A549 (cell line): ENCODE measurements at regions not wholly inside any gene's neighbourhood (a gene's known extent, or its start where the extent isn't known, plus 50 kb on each side); places are given as distances from the start of the nearest gene placed in this dataset.

Experiments used
- ATAC-seq, 2 experiments: fragments of 200-7000 bp in 1 of 2; fragments of >200 bp in 1 of 2; cut with Nextera tagmentation in 1 of 2; cut with Tn5 transposase in 1 of 2; 3 replicates each; pipeline versions ENCODE4 v1.8.0 to v1.9.1; 2018 to 2020; ENCODE audit warnings: mild to moderate bottlenecking in 1 of 2, moderate library complexity in 1 of 2
- CTCF ChIA-PET: fragments of 300-600 bp; sonication (Branson Sonifier 250); formaldehyde crosslinking; extraction: SDS; loops from one replicate; lab custom pipeline; 2021; ENCODE audit warnings: antibody characterized with exemption, inconsistent platforms; lab: Yijun Ruan, JAX
- POLR2A ChIA-PET: fragments of 350-600 bp; formaldehyde crosslinking; extraction: SDS; loops from one replicate; lab custom pipeline; 2021; ENCODE audit warnings: antibody characterized with exemption, inconsistent platforms; lab: Yijun Ruan, JAX
- DNase-seq, 2 experiments: peaks; one replicate each; pipeline versions ENCODE4 v3.0.0 to v3.0.0-alpha.2; 2011 to 2016; ENCODE audit warnings: low read depth in 1 of 2, low spot score in 1 of 2
- FAIRE-seq: peaks from 2 replicates; lab custom pipeline; 2011; peaks lifted over from hg19 to GRCh38; lab: Jason Lieb, UNC
- H3K27ac ChIP-seq, 2 experiments: fragments of >200 bp; sonication (Bioruptor Twin); formaldehyde crosslinking; 3 replicates each; pipeline ENCODE4 v1.5.1; 2016 to 2017
- H3K4me1 ChIP-seq: fragments of >200 bp; sonication (Bioruptor Twin); formaldehyde crosslinking; 3 replicates; pipeline ENCODE4 v1.6.1; 2016
- H3K4me2 ChIP-seq: fragments of >200 bp; sonication (Bioruptor Twin); formaldehyde crosslinking; 3 replicates; pipeline ENCODE4 v1.6.1; 2016
- H3K4me3 ChIP-seq: fragments of >200 bp; sonication (Bioruptor Twin); formaldehyde crosslinking; 3 replicates; pipeline ENCODE4 v1.5.1; 2016
- H3K9me3 ChIP-seq: fragments of >200 bp; sonication (Bioruptor Twin); formaldehyde crosslinking; 3 replicates; pipeline ENCODE4 v1.6.1; 2016
- HDAC2 ChIP-seq: fragments of 200-600 bp; sonication (generic); IDR thresholded peaks from 2 replicates; pipeline ENCODE4 v1.6.1; 2016
- JUNB ChIP-seq: fragments of >200 bp; sonication (Bioruptor Twin); formaldehyde crosslinking; IDR thresholded peaks from 2 replicates; pipeline ENCODE4 v1.6.1; 2016
- MAZ ChIP-seq: fragments of 150-350 bp; IDR thresholded peaks from 2 replicates; pipeline ENCODE4 v1.6.1; 2014; ENCODE audit warnings: antibody characterized with exemption, low read depth, low read length, borderline replicate concordance
- NFE2L2 ChIP-seq: fragments of 150-350 bp; conservative IDR thresholded peaks from 2 replicates; pipeline ENCODE4 v1.6.1; 2014; ENCODE audit warnings: low read length
- NR3C1 ChIP-seq: fragments of >200 bp; sonication (Bioruptor Twin); formaldehyde crosslinking; IDR thresholded peaks from 3 replicates; pipeline ENCODE4 v1.6.1; 2017
- PBX3 ChIP-seq: IDR thresholded peaks from 2 replicates; pipeline ENCODE4 v1.6.1; 2012
- RAD21 ChIP-seq, 2 experiments: fragments of >200 bp in 1 of 2; sonication (Bioruptor Twin) in 1 of 2; formaldehyde crosslinking in 1 of 2; IDR thresholded peaks in 1 of 2; conservative IDR thresholded peaks in 1 of 2; 2 replicates in 1 of 2; 3 replicates in 1 of 2; pipeline ENCODE4 v1.6.1; 2012 to 2018; ENCODE audit warnings: inconsistent platforms in 1 of 2
- SMC3 ChIP-seq: fragments of >200 bp; sonication (Bioruptor Twin); formaldehyde crosslinking; IDR thresholded peaks from 3 replicates; pipeline ENCODE4 v1.6.1; 2018; ENCODE audit warnings: inconsistent platforms
- WGBS: methylation state at CpG from one replicate; pipeline ENCODE4 v1.1.6; 2017; ENCODE audit errors: missing lambda C conversion rate; 5-methylcytosine and 5-hydroxymethylcytosine counted together
- TF ChIP-seq, protein P1 (sequence below): fragments of 450-650 bp; IDR thresholded peaks from 2 replicates; pipeline ENCODE4 v1.6.1; 2014; ENCODE audit warnings: antibody characterized with exemption
- TF ChIP-seq, protein P2 (sequence below): fragments of 250-450 bp; sonication (Bioruptor Pico); IDR thresholded peaks from 2 replicates; pipeline ENCODE4 v1.5.0; 2021; ENCODE audit warnings: mild to moderate bottlenecking, moderate library complexity, borderline replicate concordance
- TF ChIP-seq, protein P3 (sequence below): fragments of 200-600 bp; sonication (generic); IDR thresholded peaks from 2 replicates; pipeline ENCODE4 v1.6.1; 2016; ENCODE audit warnings: antibody characterized with exemption, mild to moderate bottlenecking, moderate library complexity

DNA sequence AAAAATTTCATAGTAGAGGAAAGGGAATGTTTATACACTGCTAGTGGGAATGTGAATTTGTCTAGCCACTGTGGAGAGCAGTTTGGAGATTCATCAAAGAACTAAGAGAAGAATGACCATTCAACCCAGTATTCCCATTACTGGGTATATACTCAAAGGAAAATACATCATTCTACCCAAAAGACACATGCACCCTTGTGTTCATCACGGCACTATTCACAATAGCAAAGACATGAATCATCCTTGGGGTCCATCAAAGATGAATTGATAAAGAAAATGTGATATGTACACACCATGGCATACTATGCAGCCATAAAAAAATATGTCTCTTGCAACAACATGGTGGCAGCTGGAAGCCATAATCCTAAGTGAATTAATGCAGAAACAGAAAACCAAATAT lies 825.7 kb downstream of the TNS3 start:
- CTCF ChIA-PET = no interaction called here
- 66% methylated on average over 1 of the region's 1 CpG for WGBS
- H3K4me3 ChIP-seq = no peak overlapping the region
- no peak for ATAC-seq
- TF ChIP-seq NFE2L2 (no peak), MAZ (no peak), RAD21 (conservative IDR thresholded peaks at IDR 0.05 in 1 of 2, IDR thresholded peaks at IDR 0.05 in 1 of 2) (no peak), PBX3 (no peak), JUNB (no peak), NR3C1 (no peak)
- TF ChIP-seq, protein P1, sequence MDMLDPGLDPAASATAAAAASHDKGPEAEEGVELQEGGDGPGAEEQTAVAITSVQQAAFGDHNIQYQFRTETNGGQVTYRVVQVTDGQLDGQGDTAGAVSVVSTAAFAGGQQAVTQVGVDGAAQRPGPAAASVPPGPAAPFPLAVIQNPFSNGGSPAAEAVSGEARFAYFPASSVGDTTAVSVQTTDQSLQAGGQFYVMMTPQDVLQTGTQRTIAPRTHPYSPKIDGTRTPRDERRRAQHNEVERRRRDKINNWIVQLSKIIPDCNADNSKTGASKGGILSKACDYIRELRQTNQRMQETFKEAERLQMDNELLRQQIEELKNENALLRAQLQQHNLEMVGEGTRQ = no peak
- TF ChIP-seq, protein P2, sequence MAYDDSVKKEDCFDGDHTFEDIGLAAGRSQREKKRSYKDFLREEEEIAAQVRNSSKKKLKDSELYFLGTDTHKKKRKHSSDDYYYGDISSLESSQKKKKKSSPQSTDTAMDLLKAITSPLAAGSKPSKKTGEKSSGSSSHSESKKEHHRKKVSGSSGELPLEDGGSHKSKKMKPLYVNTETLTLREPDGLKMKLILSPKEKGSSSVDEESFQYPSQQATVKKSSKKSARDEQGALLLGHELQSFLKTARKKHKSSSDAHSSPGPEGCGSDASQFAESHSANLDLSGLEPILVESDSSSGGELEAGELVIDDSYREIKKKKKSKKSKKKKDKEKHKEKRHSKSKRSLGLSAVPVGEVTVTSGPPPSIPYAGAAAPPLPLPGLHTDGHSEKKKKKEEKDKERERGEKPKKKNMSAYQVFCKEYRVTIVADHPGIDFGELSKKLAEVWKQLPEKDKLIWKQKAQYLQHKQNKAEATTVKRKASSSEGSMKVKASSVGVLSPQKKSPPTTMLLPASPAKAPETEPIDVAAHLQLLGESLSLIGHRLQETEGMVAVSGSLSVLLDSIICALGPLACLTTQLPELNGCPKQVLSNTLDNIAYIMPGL = no peak
- TF ChIP-seq, all 56 proteins: peak for 0
- no peaks in the 10 kb centered on the region for H3K9me3 ChIP-seq
- POLR2A ChIA-PET = no interaction called here
- DNase-seq (no peak), FAIRE-seq (no peak)
- H3K4me1 ChIP-seq = peaks cover 51% of the 10 kb centered on the region
- no peak overlapping the region for H3K4me2 ChIP-seq
- peak overlapping the region in 1 of 2 experiments; percentile 10; a peak in 1 of 6 replicates for H3K27ac ChIP-seq

GRCh38 chr7:46755120-46756034 lies 826.5 kb downstream of the TNS3 start:
- H3K4me1 ChIP-seq = peaks cover 49% of the 10 kb centered on the region
- H3K9me3 ChIP-seq = no peaks in the 10 kb centered on the region
- H3K4me3 ChIP-seq = no peak overlapping the region
- ATAC-seq (no peak), DNase-seq (peak in 1 of 2 experiments; percentile 41), FAIRE-seq (no peak)
- POLR2A ChIA-PET = no interaction called here
- peak overlapping the region; percentile 77 to 79 for H3K27ac ChIP-seq
- CTCF ChIA-PET = interaction anchor here (0.7 kb wide), 1 partner anchor 109 kb away, joined by 3 read pairs; no protein-coding TSS in a partner anchor
- H3K4me2 ChIP-seq = peak overlapping the region; percentile 28
- no peak for TF ChIP-seq HDAC2
- TF ChIP-seq, protein P1 = no peak
- no peak for TF ChIP-seq RAD21 (conservative IDR thresholded peaks at IDR 0.05 in 1 of 2, IDR thresholded peaks at IDR 0.05 in 1 of 2)
- TF ChIP-seq NFE2L2 = no peak
- TF ChIP-seq, protein P3, sequence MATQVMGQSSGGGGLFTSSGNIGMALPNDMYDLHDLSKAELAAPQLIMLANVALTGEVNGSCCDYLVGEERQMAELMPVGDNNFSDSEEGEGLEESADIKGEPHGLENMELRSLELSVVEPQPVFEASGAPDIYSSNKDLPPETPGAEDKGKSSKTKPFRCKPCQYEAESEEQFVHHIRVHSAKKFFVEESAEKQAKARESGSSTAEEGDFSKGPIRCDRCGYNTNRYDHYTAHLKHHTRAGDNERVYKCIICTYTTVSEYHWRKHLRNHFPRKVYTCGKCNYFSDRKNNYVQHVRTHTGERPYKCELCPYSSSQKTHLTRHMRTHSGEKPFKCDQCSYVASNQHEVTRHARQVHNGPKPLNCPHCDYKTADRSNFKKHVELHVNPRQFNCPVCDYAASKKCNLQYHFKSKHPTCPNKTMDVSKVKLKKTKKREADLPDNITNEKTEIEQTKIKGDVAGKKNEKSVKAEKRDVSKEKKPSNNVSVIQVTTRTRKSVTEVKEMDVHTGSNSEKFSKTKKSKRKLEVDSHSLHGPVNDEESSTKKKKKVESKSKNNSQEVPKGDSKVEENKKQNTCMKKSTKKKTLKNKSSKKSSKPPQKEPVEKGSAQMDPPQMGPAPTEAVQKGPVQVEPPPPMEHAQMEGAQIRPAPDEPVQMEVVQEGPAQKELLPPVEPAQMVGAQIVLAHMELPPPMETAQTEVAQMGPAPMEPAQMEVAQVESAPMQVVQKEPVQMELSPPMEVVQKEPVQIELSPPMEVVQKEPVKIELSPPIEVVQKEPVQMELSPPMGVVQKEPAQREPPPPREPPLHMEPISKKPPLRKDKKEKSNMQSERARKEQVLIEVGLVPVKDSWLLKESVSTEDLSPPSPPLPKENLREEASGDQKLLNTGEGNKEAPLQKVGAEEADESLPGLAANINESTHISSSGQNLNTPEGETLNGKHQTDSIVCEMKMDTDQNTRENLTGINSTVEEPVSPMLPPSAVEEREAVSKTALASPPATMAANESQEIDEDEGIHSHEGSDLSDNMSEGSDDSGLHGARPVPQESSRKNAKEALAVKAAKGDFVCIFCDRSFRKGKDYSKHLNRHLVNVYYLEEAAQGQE = no peak
- TF ChIP-seq SMC3 = no peak
- WGBS = 68% methylated on average over 5 of the region's 5 CpGs
